ENCODE measurements at regions not wholly inside any gene's neighbourhood (a gene's known extent, or its start where the extent isn't known, plus 50 kb on each side); places are given as distances from the start of the nearest gene placed in this dataset.

DNA sequence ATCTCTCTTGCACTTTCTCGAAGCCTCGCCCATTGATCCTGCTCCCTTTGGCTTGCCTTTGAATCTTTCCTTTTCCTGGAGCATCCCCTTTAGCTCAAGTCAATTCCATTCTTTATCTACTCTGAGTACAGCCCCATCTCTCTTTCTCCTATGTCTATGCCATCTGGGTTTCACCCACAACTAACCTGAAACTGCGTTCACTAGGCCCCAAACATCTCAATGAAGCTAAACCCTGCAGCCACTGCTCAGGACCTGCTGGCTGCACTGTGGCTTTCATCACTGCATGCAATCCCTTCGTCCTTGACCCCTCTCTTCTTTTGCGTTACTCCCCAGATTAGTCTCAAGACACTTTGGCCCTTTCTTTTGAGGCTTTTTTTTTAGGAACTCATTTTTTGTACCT is 81.6 kb upstream of the CYRIA start:
- TF ChIP-seq, protein P1, sequence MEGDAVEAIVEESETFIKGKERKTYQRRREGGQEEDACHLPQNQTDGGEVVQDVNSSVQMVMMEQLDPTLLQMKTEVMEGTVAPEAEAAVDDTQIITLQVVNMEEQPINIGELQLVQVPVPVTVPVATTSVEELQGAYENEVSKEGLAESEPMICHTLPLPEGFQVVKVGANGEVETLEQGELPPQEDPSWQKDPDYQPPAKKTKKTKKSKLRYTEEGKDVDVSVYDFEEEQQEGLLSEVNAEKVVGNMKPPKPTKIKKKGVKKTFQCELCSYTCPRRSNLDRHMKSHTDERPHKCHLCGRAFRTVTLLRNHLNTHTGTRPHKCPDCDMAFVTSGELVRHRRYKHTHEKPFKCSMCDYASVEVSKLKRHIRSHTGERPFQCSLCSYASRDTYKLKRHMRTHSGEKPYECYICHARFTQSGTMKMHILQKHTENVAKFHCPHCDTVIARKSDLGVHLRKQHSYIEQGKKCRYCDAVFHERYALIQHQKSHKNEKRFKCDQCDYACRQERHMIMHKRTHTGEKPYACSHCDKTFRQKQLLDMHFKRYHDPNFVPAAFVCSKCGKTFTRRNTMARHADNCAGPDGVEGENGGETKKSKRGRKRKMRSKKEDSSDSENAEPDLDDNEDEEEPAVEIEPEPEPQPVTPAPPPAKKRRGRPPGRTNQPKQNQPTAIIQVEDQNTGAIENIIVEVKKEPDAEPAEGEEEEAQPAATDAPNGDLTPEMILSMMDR (IDR thresholded peaks at IDR 0.05; ENCODE audit: borderline replicate concordance, insufficient read depth, low read depth, low read length), result no peak
- H3K4me3 ChIP-seq (ENCODE audit: low read depth, low read length), result no peak overlapping the region

DNA sequence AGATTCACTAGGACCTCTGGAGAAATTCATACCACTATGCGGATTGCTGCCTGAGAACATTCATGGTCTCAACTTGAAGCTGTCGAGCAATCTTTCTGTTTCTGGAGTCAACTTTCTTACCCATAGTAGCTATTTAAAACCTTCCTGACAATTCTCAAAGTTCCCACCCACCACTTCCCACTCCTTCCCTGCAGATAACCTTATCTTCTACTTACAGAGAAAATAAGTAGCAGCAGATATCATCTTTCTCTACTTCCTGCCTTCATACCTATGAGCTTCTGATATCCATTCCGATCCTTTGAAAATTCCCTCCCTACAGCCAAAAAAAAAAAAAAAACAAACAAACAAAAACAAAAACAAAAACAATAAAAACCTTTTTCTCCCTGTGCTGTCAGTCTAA is 81.2 kb upstream of the CYRIA start:
- TF ChIP-seq, protein P1 (IDR thresholded peaks at IDR 0.05; ENCODE audit: borderline replicate concordance, insufficient read depth, low read depth, low read length), result no peak
- H3K4me3 ChIP-seq (ENCODE audit: low read depth, low read length), result no peak overlapping the region

DNA sequence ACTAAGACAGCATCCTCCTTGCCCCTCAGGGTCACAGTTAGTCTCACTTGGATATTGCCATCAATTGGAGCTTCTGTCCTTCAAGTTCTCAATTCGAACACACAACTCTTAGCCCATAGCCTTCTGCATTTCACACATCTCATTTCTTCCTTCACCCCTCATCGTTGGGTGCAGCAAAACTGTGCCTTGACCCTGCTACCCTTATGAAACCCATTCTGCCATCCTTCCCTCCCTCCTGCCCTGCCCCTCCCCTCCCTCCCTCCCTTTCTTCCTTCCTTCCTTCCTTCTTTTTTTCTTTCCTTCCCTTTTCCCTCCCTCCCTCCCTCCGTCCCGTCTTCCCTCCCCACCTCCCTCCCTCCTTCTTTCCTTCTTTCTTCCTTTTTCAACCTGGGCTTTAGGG is 80.7 kb upstream of the CYRIA start:
- TF ChIP-seq, protein P1 (IDR thresholded peaks at IDR 0.05; ENCODE audit: borderline replicate concordance, insufficient read depth, low read depth, low read length), result no peak
- H3K4me3 ChIP-seq (ENCODE audit: low read depth, low read length), result no peak overlapping the region

DNA sequence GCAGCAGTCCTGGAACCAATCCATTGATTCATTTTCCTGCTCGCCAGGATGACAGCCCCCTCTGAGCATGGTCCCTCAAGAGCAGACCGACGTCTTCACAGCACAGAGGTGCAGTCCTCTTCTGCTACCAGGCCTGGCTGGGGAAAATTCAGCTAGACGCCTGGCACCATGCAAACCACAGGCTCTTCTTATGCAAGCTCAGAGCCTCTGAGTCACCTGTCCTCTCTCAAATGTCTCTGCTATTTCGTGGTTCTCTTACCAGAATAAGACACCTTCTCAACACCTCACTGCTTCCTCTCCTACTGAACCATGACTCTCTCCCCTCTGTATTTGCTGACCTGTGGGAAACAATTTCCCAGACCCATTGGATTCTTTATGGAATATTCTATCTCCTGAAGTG is 79.8 kb upstream of the CYRIA start:
- H3K4me3 ChIP-seq (ENCODE audit: low read depth, low read length), result no peak overlapping the region
- TF ChIP-seq, protein P1 (IDR thresholded peaks at IDR 0.05; ENCODE audit: borderline replicate concordance, insufficient read depth, low read depth, low read length), result no peak

DNA sequence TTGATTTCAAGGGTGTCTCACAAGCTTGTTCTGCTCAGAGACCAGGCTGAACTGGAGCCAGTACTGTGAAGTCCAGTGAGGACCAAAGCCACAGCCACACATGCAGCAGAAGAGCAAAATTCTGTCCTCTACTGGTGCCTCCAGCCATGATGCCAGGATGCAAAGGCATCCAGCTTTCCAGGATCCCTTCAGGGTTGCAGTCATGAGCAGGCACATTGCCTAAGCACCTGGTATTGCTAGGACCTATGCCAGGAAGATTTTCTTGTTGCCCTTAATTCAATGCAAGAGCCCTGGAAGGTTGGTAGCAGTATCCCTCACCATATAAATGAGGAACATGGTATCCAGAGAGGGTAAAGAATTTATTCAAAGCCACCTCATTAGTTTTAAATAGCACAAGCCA is 78.9 kb upstream of the CYRIA start:
- H3K4me3 ChIP-seq (ENCODE audit: low read depth, low read length), result no peak overlapping the region
- TF ChIP-seq, protein P1 (IDR thresholded peaks at IDR 0.05; ENCODE audit: borderline replicate concordance, insufficient read depth, low read depth, low read length), result no peak

DNA sequence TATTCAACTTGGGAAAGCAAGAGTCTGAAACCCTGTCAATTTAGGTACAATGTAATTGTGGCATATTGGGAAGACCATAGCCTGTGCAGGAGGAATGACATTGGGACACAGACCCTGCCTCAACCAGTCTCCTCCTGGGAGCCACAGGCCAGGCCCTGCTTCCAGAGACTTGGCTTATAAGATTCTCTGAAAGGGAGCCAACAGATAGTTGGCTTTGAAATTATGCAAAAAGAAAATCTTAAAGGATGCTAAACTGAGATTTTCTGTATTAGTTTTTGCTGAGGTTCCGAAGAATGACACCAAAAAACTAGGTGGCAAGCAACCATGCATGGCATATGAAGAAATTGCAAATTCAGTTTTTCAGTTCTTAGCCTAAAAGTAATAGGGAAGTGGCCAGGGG is 76.4 kb upstream of the CYRIA start:
- H3K4me3 ChIP-seq (ENCODE audit: low read depth, low read length), result no peak overlapping the region
- TF ChIP-seq, protein P1 (IDR thresholded peaks at IDR 0.05; ENCODE audit: borderline replicate concordance, insufficient read depth, low read depth, low read length), result no peak

DNA sequence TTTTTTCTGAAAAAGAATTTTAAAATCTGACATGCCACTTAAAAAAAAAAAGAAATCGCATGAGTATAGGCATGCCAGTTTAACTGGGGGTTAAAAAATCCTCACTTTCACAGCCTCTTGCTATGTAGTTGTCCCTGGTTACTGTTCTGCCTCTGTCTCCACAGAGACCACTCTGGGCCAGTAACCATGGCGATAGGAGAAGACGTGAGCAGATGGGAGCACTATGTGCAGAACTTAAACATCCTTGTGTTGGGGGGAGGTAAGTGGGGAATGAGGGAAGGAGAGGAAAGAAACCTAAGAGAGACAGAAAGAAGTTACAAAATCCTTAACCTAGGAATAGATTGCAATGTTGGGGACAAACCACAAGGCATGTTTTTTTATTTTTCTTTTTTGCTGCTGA is 75.9 kb upstream of the CYRIA start:
- TF ChIP-seq, protein P1 (IDR thresholded peaks at IDR 0.05; ENCODE audit: borderline replicate concordance, insufficient read depth, low read depth, low read length), result no peak

More for the DNA sequence above, 75.9 kb upstream of the CYRIA start:
- no peak overlapping the region for H3K4me3 ChIP-seq (ENCODE audit: low read depth, low read length)
